AG04449 (cell line): ENCODE measurements at regions not wholly inside any gene's neighbourhood (a gene's known extent, or its start where the extent isn't known, plus 50 kb on each side); places are given as distances from the start of the nearest gene placed in this dataset.

Experiments
- CTCF ChIA-PET: fragments of 350-600 bp; formaldehyde crosslinking; extraction: SDS; loops from one replicate; lab custom pipeline; 2021; ENCODE audit warnings: antibody characterized with exemption; lab: Yijun Ruan, JAX
- POLR2A ChIA-PET: fragments of 400-600, 350-600 bp; formaldehyde crosslinking; extraction: SDS; loops from one replicate; lab custom pipeline; 2020; ENCODE audit warnings: antibody characterized with exemption, inconsistent platforms; lab: Yijun Ruan, JAX
- DNase-seq: peaks from one replicate; pipeline ENCODE4 v3.0.0-alpha.2; 2010; ENCODE audit warnings: low read depth, low spot score
- H3K4me3 ChIP-seq: 2 replicates; pipeline ENCODE4 v1.5.1; 2011; ENCODE audit warnings: low read depth, mild to moderate bottlenecking, control low read depth, low read length
- TF ChIP-seq, protein P1 (sequence below): IDR thresholded peaks from one replicate; pipeline ENCODE4 v1.5.1; 2011; ENCODE audit warnings: mild to moderate bottlenecking, moderate library complexity, low read length, control low read depth, inconsistent platforms; ENCODE audit not compliant: insufficient read depth; ENCODE audit errors: missing control alignments

DNA sequence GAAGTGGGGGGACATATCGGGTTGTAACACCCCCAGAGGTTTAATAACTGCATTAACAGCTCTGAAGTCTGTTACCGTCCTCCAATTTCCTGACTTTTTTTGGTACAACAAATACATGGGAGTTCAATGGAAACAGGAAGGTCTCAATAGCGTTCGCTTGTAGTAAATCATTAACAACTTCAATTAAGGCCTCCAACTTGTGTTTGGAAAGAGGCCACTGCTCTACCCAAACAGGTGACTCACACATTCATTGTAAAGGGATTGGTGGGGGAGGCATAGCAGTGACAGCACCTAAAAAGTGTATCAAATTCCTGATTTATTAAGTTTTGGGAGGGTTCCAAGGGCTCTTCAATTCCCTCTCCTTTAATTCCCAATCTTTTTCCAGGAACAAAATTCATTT lies 1046.2 kb upstream of the AMELY start:
- ChIA-PET CTCF (interaction anchor here (0.8 to 0.9 kb wide), 2 partner anchors 239 to 609 kb away, joined by 3 to 4 read pairs; no protein-coding TSS in a partner anchor), POLR2A (no interaction called here)
- no peak overlapping the region for H3K4me3 ChIP-seq
- TF ChIP-seq, protein P1, sequence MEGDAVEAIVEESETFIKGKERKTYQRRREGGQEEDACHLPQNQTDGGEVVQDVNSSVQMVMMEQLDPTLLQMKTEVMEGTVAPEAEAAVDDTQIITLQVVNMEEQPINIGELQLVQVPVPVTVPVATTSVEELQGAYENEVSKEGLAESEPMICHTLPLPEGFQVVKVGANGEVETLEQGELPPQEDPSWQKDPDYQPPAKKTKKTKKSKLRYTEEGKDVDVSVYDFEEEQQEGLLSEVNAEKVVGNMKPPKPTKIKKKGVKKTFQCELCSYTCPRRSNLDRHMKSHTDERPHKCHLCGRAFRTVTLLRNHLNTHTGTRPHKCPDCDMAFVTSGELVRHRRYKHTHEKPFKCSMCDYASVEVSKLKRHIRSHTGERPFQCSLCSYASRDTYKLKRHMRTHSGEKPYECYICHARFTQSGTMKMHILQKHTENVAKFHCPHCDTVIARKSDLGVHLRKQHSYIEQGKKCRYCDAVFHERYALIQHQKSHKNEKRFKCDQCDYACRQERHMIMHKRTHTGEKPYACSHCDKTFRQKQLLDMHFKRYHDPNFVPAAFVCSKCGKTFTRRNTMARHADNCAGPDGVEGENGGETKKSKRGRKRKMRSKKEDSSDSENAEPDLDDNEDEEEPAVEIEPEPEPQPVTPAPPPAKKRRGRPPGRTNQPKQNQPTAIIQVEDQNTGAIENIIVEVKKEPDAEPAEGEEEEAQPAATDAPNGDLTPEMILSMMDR = no peak
- DNase-seq = no peak

DNA sequence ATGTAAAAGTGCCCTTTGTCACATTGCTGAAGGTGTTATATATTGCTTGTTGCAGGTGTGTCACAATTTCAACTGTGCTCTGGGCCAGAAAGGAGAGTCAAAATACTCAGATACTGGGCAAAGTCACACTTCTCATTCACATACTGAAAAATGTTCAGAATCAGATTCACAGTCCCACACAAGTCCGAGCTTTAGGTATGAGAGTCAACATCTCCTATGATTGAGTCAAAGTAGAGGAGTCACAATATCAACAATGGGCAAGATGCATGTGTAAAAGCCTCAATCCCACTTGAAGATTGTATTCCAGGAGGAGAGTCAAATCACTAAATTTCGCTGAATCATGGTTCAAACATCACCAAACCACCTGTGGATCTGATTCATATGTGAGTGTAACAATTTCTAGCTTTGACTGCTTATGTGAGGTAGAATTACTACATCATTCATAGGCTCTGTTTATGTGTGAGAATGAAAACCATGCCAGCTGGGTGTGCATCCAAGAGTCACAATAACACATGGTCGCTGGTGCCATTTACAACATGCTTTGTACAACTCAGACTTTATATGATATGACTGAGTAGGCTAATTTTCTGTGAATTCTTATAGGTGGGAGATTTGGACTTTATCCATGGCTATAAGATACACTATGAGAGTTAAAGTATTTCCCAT lies 1039.8 kb upstream of the AMELY start:
- TF ChIP-seq, protein P1 = no peak
- no peak for DNase-seq
- ChIA-PET CTCF (no interaction called here), POLR2A (no interaction called here)
- no peak overlapping the region for H3K4me3 ChIP-seq

DNA sequence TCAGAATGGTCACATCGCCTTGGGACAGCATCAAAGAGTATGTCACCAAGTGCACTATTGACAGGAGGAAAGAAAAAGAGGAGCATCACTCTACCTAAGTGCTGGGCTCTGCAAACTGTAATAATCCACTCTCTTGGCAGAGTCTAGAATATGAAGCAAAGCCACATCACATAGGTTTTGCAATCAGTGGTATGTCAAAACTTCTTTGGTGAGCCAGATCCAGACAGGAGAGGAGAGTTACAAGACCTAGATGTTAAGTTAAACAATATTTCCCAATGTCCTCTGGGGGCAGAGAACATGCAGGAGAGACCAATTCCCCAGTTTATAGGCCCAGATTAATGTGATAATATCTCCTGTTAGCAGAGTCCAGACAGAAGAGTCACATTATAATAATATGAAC lies 1032.6 kb upstream of the AMELY start:
- H3K4me3 ChIP-seq = no peak overlapping the region
- DNase-seq = no peak
- ChIA-PET CTCF (no interaction called here), POLR2A (no interaction called here)
- TF ChIP-seq, protein P1 = no peak

DNA sequence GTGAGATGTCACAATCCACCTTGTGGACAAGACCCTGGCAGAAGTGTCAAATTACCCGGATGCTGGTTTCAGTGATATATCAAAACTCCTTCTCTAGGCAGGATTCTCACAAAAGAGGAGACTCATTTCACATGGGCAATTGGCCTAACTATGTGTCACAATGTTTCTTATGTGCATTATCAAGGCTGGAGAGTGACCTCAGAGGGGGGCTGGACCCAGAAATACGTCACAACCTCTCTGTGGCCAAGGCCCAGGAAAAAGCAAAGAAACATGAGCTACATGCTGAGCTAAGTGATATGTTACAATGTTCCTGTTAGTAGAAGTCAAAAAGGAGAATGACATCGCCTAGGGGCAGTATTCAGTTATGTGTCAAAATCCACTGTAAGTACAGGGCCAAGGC lies 1031.2 kb upstream of the AMELY start:
- no peak for DNase-seq
- CTCF ChIA-PET = no interaction called here
- TF ChIP-seq, protein P1 = no peak

DNA sequence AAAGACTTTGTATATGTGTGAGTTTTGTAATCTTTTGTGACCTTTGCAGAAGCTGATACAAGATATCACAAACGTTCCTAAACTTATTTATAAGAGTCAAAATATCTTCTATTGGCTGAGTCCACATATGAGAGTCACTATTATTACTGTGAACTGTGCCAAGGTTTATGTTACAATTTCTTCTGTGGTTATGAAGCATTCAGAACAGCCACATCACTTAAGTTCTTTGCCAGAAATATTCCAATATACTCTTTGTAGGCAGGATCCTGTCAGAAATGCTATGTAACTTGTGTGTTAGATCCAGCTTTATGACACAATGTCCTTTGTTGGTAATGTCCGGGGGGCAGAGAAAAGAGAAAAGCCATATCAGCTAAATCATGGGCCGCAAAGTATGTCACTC lies 1030.3 kb upstream of the AMELY start:
- TF ChIP-seq, protein P1 = no peak

More for the DNA sequence above, 1031.2 kb upstream of the AMELY start:
- H3K4me3 ChIP-seq = no peak overlapping the region
- POLR2A ChIA-PET = no interaction called here

DNA sequence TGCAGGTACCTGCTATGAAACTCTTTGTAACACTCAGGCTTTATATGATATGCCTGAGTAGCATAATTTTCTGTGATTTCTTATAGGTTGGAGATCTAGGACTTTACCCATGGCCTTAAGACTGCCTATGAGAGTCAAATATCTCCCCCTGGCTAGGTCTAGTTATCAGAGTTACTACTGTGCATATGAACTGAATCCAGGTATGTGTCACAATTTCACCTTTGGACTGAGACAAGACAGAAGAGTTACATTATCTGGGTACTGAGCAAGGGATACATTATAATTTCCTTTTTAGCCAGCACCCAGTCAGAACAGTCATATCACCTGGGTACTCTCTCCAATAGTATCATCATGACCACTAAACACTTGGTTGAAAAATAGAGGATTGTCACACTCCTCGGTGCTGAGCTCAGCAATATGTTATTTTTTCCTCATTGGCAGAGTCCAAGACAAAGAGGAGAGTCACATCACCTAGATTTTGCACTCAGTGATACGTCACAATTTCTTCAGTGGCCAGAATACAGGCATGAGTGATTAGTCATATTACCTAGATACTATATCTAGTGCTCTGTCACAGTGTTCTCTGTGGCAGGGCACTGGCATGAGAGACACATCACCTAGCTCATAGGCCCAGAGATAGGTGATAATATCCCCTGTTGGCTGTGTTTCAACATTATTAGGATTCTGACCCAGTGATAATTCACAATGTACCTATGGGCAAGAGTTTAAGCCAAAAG lies 1027.6 kb upstream of the AMELY start:
- ChIA-PET CTCF (no interaction called here), POLR2A (no interaction called here)
- no peak overlapping the region for H3K4me3 ChIP-seq
- no peak for DNase-seq
- TF ChIP-seq, protein P1 = no peak

More for the DNA sequence above, 1030.3 kb upstream of the AMELY start:
- ChIA-PET POLR2A (no interaction called here), CTCF (no interaction called here)
- DNase-seq = no peak
- no peak overlapping the region for H3K4me3 ChIP-seq
